ENCODE measurements at regions not wholly inside any gene's neighbourhood (a gene's known extent, or its start where the extent isn't known, plus 50 kb on each side); places are given as distances from the start of the nearest gene placed in this dataset.
"Not testable (repeated sequence)": the region's sequence is repeated elsewhere in the genome, so short reads cannot be mapped to it uniquely, and the experiment has no call there.

GRCh38 chr15:32342772-32343199, 60.3 kb downstream of the GOLGA8K start:
- peak; percentile 8 for DNase-seq

- not testable (repeated sequence) for DNase-seq
Observed at GRCh38 chr15:32342268-32342667, 60.8 kb downstream of the GOLGA8K start.

GRCh38 chr15:32341530-32341929, 61.6 kb downstream of the GOLGA8K start:
- DNase-seq: not testable (repeated sequence)

GRCh38 chr15:32336804-32337203, 66.3 kb downstream of the GOLGA8K start:
- DNase-seq: not testable (repeated sequence)

- not testable (repeated sequence) for DNase-seq
Observed at GRCh38 chr15:32323353-32323752, 79.7 kb downstream of the GOLGA8K start.

GRCh38 chr15:32319247-32319646, 83.8 kb downstream of the GOLGA8K start:
- DNase-seq: not testable (repeated sequence)

GRCh38 chr15:32316482-32316881, 86.6 kb downstream of the GOLGA8K start:
- DNase-seq: not testable (repeated sequence)

- DNase-seq: not testable (repeated sequence)
Observed at GRCh38 chr15:32315079-32315939, 87.8 kb downstream of the GOLGA8K start.

- DNase-seq: not testable (repeated sequence)
Observed at GRCh38 chr15:32313446-32314209, 89.5 kb downstream of the GOLGA8K start.

GRCh38 chr15:32312721-32313120, 90.4 kb downstream of the GOLGA8K start:
- not testable (repeated sequence) for DNase-seq

GRCh38 chr15:32307592-32307991, 95.5 kb downstream of the GOLGA8K start:
- not testable (repeated sequence) for DNase-seq

- not testable (repeated sequence) for DNase-seq
Observed at GRCh38 chr15:32276200-32276830, 126.8 kb downstream of the GOLGA8K start.

GRCh38 chr15:32253958-32254357, 149.1 kb downstream of the GOLGA8K start:
- not testable (repeated sequence) for DNase-seq

GRCh38 chr15:32249207-32249606, 153.9 kb downstream of the GOLGA8K start:
- not testable (repeated sequence) for DNase-seq

GRCh38 chr15:32243727-32244126, 159.4 kb downstream of the GOLGA8K start:
- not testable (repeated sequence) for DNase-seq

- not testable (repeated sequence) for DNase-seq
Observed at GRCh38 chr15:32242780-32243528, 160.1 kb downstream of the GOLGA8K start.

GRCh38 chr15:32227410-32228114, 175.5 kb downstream of the GOLGA8K start:
- DNase-seq: not testable (repeated sequence)

GRCh38 chr15:32222716-32223115, 180.4 kb downstream of the GOLGA8K start:
- no peak for DNase-seq
